GM12878 (cell line): ENCODE measurements at regions not wholly inside any gene's neighbourhood (a gene's known extent, or its start where the extent isn't known, plus 50 kb on each side); places are given as distances from the start of the nearest gene placed in this dataset.

Experiments
- ATAC-seq: fragments of 200-7000 bp; cut with Tn5 transposase; 3 replicates; pipeline ENCODE4 v1.9.1; 2020; ENCODE audit warnings: mild to moderate bottlenecking, moderate library complexity
- BruUV-seq: library from RNA; stranded (reverse); fragments of 400-500 nt; replicated peaks from 2 replicates; lab custom pipeline; 2021; lab: Mats Ljungman, UMichigan
- CTCF ChIA-PET: fragments of 300-600 bp; sonication (Branson Sonifier 250); formaldehyde crosslinking; extraction: SDS; loops from one replicate; lab custom pipeline; 2021; ENCODE audit warnings: inconsistent platforms; lab: Yijun Ruan, JAX
- POLR2A ChIA-PET: fragments of 350-600 bp; formaldehyde crosslinking; extraction: SDS; loops from one replicate; lab custom pipeline; 2021; ENCODE audit warnings: inconsistent platforms; lab: Charles Lee
- RAD21 ChIA-PET: fragments of 300-600 bp; sonication (Branson Sonifier 250); formaldehyde crosslinking; loops from one replicate; lab custom pipeline; 2023; ENCODE audit warnings: antibody characterized with exemption; ENCODE audit not compliant: unreplicated experiment; lab: Charles Lee
- SMC1A ChIA-PET: fragments of 300-600 bp; sonication (Branson Sonifier 250); formaldehyde crosslinking; loops from one replicate; lab custom pipeline; 2023; ENCODE audit not compliant: unreplicated experiment, uncharacterized antibody; lab: Charles Lee
- DNase-seq: peaks from one replicate; pipeline ENCODE4 v3.0.0-alpha.2; 2011; ENCODE audit warnings: low read depth, low spot score
- FAIRE-seq: peaks from 3 replicates; lab custom pipeline; 2011; peaks lifted over from hg19 to GRCh38; lab: Jason Lieb, UNC
- H2AFZ ChIP-seq: 2 replicates; pipeline ENCODE4 v1.6.0; 2011; ENCODE audit warnings: low read depth, low read length, control low read depth; ENCODE audit not compliant: control insufficient read depth
- H3K27ac ChIP-seq: 2 replicates; pipeline ENCODE4 v1.5.1; 2011; ENCODE audit warnings: control low read depth; ENCODE audit not compliant: control insufficient read depth, insufficient read depth
- H3K27me3 ChIP-seq, 2 experiments: replicated peaks in 1 of 2; 2 replicates each; pipeline versions ENCODE4 v1.6.0 to v1.6.1; 2011; ENCODE audit warnings: low read length in 1 of 2; ENCODE audit not compliant: control insufficient read depth in 2 of 2, insufficient read depth in 2 of 2
- H3K36me3 ChIP-seq, 2 experiments: 2 replicates each; pipeline ENCODE4 v1.5.1; 2011; ENCODE audit warnings: low read length in 1 of 2; ENCODE audit not compliant: control insufficient read depth in 2 of 2, insufficient read depth in 2 of 2
- H3K4me1 ChIP-seq: 2 replicates; pipeline ENCODE4 v1.6.1; 2011; ENCODE audit warnings: mild to moderate bottlenecking, low read length, moderate library complexity, mixed read lengths; ENCODE audit not compliant: control insufficient read depth, insufficient read depth
- H3K4me2 ChIP-seq: 2 replicates; pipeline ENCODE4 v1.6.0; 2011; ENCODE audit warnings: control low read depth; ENCODE audit not compliant: control insufficient read depth, insufficient read depth
- H3K4me3 ChIP-seq: fragments of 200-600 bp; sonication (generic); 2 replicates; pipeline ENCODE4 v1.5.1; 2016
- H3K79me2 ChIP-seq: 2 replicates; pipeline ENCODE4 v1.6.0; 2011; ENCODE audit warnings: low read length; ENCODE audit not compliant: control insufficient read depth, insufficient read depth
- H3K9ac ChIP-seq: 2 replicates; pipeline ENCODE4 v1.8.0; 2011; ENCODE audit warnings: low read length, control low read depth, mixed read lengths; ENCODE audit not compliant: control insufficient read depth, insufficient read depth
- H3K9me3 ChIP-seq: replicated peaks from 3 replicates; pipeline ENCODE4 v1.5.1; 2011; ENCODE audit warnings: mild to moderate bottlenecking, low read length; ENCODE audit not compliant: control insufficient read depth, insufficient read depth
- H4K20me1 ChIP-seq: 2 replicates; pipeline ENCODE4 v1.6.0; 2011; ENCODE audit not compliant: control insufficient read depth, insufficient read depth
- CEBPB ChIP-seq, 2 experiments: fragments of 150-350 bp in 1 of 2; IDR thresholded peaks; 2 replicates each; pipeline ENCODE4 v1.6.1; 2012 to 2014; ENCODE audit warnings: low read depth in 2 of 2, low read length in 2 of 2, borderline replicate concordance in 1 of 2, inconsistent platforms in 1 of 2
- DPF2 ChIP-seq: fragments of 450-650 bp; IDR thresholded peaks from 2 replicates; pipeline ENCODE4 v1.6.1; 2017; ENCODE audit warnings: mild to moderate bottlenecking
- EZH2 ChIP-seq: IDR thresholded peaks from 2 replicates; pipeline ENCODE4 v1.6.1; 2012; ENCODE audit warnings: low read depth, mild to moderate bottlenecking, control low read depth, inconsistent platforms, low read length, borderline replicate concordance; ENCODE audit not compliant: control insufficient read depth
- GATAD2B ChIP-seq: fragments of 450-650 bp; conservative IDR thresholded peaks from 2 replicates; pipeline ENCODE4 v1.6.1; 2017; ENCODE audit warnings: low read depth, mild to moderate bottlenecking, moderate library complexity
- KLF5 ChIP-seq: fragments of 450-650 bp; IDR thresholded peaks from 2 replicates; pipeline ENCODE4 v1.6.1; 2014; ENCODE audit warnings: mild to moderate bottlenecking; ENCODE audit not compliant: partially characterized antibody
- PAX8 ChIP-seq: fragments of 450-650 bp; IDR thresholded peaks from 2 replicates; pipeline ENCODE4 v1.6.1; 2017; ENCODE audit warnings: mild to moderate bottlenecking, moderate library complexity
- POLR2AphosphoS2 ChIP-seq: IDR thresholded peaks from 2 replicates; pipeline ENCODE4 v1.6.1; 2011; ENCODE audit warnings: low read depth, mild to moderate bottlenecking, low read length, improper control_type of control experiment, moderate library complexity
- SMAD1 ChIP-seq: fragments of 450-650 bp; IDR thresholded peaks from 2 replicates; pipeline ENCODE4 v1.6.1; 2018; ENCODE audit warnings: mild to moderate bottlenecking, low read depth; ENCODE audit not compliant: partially characterized antibody
- SMARCA5 ChIP-seq: fragments of 450-650 bp; IDR thresholded peaks from 2 replicates; pipeline ENCODE4 v1.6.1; 2017; ENCODE audit warnings: mild to moderate bottlenecking
- TBL1XR1 ChIP-seq: IDR thresholded peaks from 2 replicates; pipeline ENCODE4 v1.6.1; 2012; ENCODE audit warnings: low read depth, low read length, improper control_type of control experiment
- ZNF207 ChIP-seq: fragments of 450-650 bp; IDR thresholded peaks from 2 replicates; pipeline ENCODE4 v1.6.1; 2014; ENCODE audit warnings: antibody characterized with exemption, mild to moderate bottlenecking, borderline replicate concordance
- ZNF274 ChIP-seq: IDR thresholded peaks from one replicate; pipeline ENCODE4 v1.8.0; 2011; ENCODE audit not compliant: insufficient read length, insufficient read depth
- ZZZ3 ChIP-seq: IDR thresholded peaks from 2 replicates; pipeline ENCODE4 v1.6.1; 2011; ENCODE audit warnings: low read depth; ENCODE audit not compliant: control insufficient read depth, insufficient read length
- WGBS: methylation state at CpG from one replicate; pipeline ENCODE4 v1.1.6; 2016; ENCODE audit warnings: low lambda C conversion rate; ENCODE audit not compliant: insufficient replicate concordance, insufficient coverage; ENCODE audit errors: missing lambda C conversion rate; 5-methylcytosine and 5-hydroxymethylcytosine counted together
- in situ Hi-C: fragments of 300-500 bp; cut with MboI; formaldehyde crosslinking; loops from 9 replicates; pipeline ENCODE4 v1.14.3; 2018; ENCODE audit warnings: mixed read lengths
- intact Hi-C: fragments of 100-400 bp; cut with micrococcal nuclease; formaldehyde crosslinking; loops from one replicate; pipeline ENCODE4 v1.14.2; 2022; ENCODE audit not compliant: unreplicated experiment
- TF ChIP-seq, protein P1 (sequence below): fragments of 450-650 bp; conservative IDR thresholded peaks from 2 replicates; pipeline ENCODE4 v1.6.1; 2017; ENCODE audit warnings: mild to moderate bottlenecking, moderate library complexity
- TF ChIP-seq, protein P2 (sequence below): IDR thresholded peaks from 2 replicates; pipeline ENCODE4 v1.6.1; 2012; ENCODE audit warnings: low read depth, low read length, improper control_type of control experiment
- TF ChIP-seq, protein P3 (sequence below): IDR thresholded peaks from 2 replicates; pipeline ENCODE4 v1.6.1; 2012; ENCODE audit warnings: low read depth, low read length, improper control_type of control experiment

DNA sequence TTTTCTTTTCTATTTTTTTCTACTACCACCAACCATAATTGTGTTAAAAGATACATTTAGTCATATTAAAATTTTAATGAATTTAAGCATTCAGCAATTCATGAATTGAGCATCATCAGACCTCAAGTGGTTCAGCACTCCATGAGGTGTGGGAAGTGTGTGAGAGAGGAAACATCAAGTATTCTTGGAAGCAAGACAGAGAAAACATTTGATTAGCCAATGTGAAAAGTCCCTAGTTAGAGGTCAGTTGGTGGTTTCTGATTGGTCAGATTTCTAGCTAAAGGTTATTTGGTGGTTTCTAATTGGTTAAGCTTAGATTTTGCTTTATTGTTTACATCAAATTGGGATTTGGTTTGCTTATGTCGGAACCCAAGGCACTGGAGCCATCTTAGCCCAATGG lies 134.7 kb downstream of the KLF5 start:
- Histone ChIP-seq H3K36me3 (no peaks in the 10 kb centered on the region), H3K4me2 (no peak overlapping the region), H3K9ac (no peak overlapping the region), H3K79me2 (no peaks in the 10 kb centered on the region), H3K4me3 (no peak overlapping the region), H3K27me3 (no peaks in the 10 kb centered on the region), H2AFZ (no peak overlapping the region), H4K20me1 (no peaks in the 10 kb centered on the region), H3K4me1 (no peaks in the 10 kb centered on the region), H3K9me3 (no peaks in the 10 kb centered on the region), H3K27ac (no peak overlapping the region)
- ChIA-PET RAD21 (no interaction called here), CTCF (no interaction called here), SMC1A (no interaction called here), POLR2A (no interaction called here)
- intact Hi-C loops: no loop called here
- BruUV-seq: no TSS peak
- WGBS: 100% methylated on average over 1 of the region's 1 CpG
- TF ChIP-seq CEBPB (IDR thresholded peaks at IDR 0.05; ENCODE audit: borderline replicate concordance in 1 of 2, low read depth in 2 of 2, low read length in 2 of 2): no peak
- TF ChIP-seq, protein P1, sequence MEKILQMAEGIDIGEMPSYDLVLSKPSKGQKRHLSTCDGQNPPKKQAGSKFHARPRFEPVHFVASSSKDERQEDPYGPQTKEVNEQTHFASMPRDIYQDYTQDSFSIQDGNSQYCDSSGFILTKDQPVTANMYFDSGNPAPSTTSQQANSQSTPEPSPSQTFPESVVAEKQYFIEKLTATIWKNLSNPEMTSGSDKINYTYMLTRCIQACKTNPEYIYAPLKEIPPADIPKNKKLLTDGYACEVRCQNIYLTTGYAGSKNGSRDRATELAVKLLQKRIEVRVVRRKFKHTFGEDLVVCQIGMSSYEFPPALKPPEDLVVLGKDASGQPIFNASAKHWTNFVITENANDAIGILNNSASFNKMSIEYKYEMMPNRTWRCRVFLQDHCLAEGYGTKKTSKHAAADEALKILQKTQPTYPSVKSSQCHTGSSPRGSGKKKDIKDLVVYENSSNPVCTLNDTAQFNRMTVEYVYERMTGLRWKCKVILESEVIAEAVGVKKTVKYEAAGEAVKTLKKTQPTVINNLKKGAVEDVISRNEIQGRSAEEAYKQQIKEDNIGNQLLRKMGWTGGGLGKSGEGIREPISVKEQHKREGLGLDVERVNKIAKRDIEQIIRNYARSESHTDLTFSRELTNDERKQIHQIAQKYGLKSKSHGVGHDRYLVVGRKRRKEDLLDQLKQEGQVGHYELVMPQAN: no peak
- TF ChIP-seq DPF2: no peak
- TF ChIP-seq TBL1XR1: no peak
- no peak for TF ChIP-seq POLR2AphosphoS2
- no peak for TF ChIP-seq GATAD2B
- TF ChIP-seq EZH2: no peak
- no peak for TF ChIP-seq ZZZ3
- no peak for TF ChIP-seq KLF5
- no peak for TF ChIP-seq SMARCA5
- no peak for TF ChIP-seq ZNF207
- TF ChIP-seq, protein P2, sequence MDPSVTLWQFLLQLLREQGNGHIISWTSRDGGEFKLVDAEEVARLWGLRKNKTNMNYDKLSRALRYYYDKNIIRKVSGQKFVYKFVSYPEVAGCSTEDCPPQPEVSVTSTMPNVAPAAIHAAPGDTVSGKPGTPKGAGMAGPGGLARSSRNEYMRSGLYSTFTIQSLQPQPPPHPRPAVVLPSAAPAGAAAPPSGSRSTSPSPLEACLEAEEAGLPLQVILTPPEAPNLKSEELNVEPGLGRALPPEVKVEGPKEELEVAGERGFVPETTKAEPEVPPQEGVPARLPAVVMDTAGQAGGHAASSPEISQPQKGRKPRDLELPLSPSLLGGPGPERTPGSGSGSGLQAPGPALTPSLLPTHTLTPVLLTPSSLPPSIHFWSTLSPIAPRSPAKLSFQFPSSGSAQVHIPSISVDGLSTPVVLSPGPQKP: no peak
- no peak for TF ChIP-seq ZNF274
- TF ChIP-seq, protein P3, sequence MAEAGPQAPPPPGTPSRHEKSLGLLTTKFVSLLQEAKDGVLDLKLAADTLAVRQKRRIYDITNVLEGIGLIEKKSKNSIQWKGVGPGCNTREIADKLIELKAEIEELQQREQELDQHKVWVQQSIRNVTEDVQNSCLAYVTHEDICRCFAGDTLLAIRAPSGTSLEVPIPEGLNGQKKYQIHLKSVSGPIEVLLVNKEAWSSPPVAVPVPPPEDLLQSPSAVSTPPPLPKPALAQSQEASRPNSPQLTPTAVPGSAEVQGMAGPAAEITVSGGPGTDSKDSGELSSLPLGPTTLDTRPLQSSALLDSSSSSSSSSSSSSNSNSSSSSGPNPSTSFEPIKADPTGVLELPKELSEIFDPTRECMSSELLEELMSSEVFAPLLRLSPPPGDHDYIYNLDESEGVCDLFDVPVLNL: no peak
- no peak for TF ChIP-seq SMAD1
- no peak for TF ChIP-seq PAX8
- FAIRE-seq (no peak), DNase-seq (no peak), ATAC-seq (no peak)
- in situ Hi-C loops: no loop called here
